SK-N-MC (cell line): ENCODE measurements at regions not wholly inside any gene's neighbourhood (a gene's known extent, or its start where the extent isn't known, plus 50 kb on each side); places are given as distances from the start of the nearest gene placed in this dataset.

Experiments
- EZH2 ChIP-seq: fragments of 200-600 bp; sonication (generic); IDR thresholded peaks from one replicate; pipeline ENCODE4 v1.6.1; 2017; ENCODE audit warnings: antibody characterized with exemption
- FOXP2 ChIP-seq: optimal IDR thresholded peaks from 2 replicates; pipeline ENCODE3; 2011; ENCODE audit warnings: mild to moderate bottlenecking, moderate library complexity; ENCODE audit not compliant: insufficient read depth; ENCODE audit errors: extremely low read length, control extremely low read depth
- POLR2AphosphoS5 ChIP-seq: IDR thresholded peaks from 2 replicates; pipeline ENCODE4 v1.6.1; 2012; ENCODE audit warnings: mild to moderate bottlenecking, low read depth, low read length, borderline replicate concordance

GRCh38 chr21:28640326-28640725, 352.4 kb downstream of the LTN1 start:
- TF ChIP-seq EZH2: no peak
- no peak for TF ChIP-seq POLR2AphosphoS5
- TF ChIP-seq FOXP2: no peak
